CD4-positive, alpha-beta T cell (primary cell): ENCODE measurements at regions not wholly inside any gene's neighbourhood (a gene's known extent, or its start where the extent isn't known, plus 50 kb on each side); places are given as distances from the start of the nearest gene placed in this dataset.

Source experiments
- ATAC-seq: fragments of 200-7000 bp; cut with Tn5 transposase; one replicate; pipeline ENCODE4 v1.10.0; 2022; ENCODE audit warnings: mild to moderate bottlenecking; ENCODE audit not compliant: poor library complexity
- CTCF ChIA-PET: fragments of 350-600 bp; sonication (Branson Sonifier 250); formaldehyde crosslinking; loops from one replicate; lab custom pipeline; 2021; ENCODE audit warnings: antibody characterized with exemption, inconsistent platforms; lab: Charles Lee
- POLR2A ChIA-PET: fragments of 350-600 bp; sonication (Branson Sonifier 250); formaldehyde crosslinking; loops from one replicate; lab custom pipeline; 2021; ENCODE audit warnings: antibody characterized with exemption, inconsistent platforms; lab: Charles Lee
- DNase-seq, 14 experiments: peaks; one replicate each; pipeline ENCODE4 v3.0.0-alpha.2; 2013 to 2020; ENCODE audit warnings: mixed read lengths in 2 of 14
- H3K27ac ChIP-seq, 2 donors: one replicate each; pipeline versions ENCODE4 v1.5.1 to v1.7.0; 2013; ENCODE audit warnings: low read length in 2 of 2, low read depth in 1 of 2, mild to moderate bottlenecking in 1 of 2
- H3K27me3 ChIP-seq, 2 experiments: 1 replicate in 1 of 2; 2 replicates in 1 of 2; pipeline versions ENCODE4 v1.6.1 to v1.7.0; 2013; ENCODE audit warnings: low read length in 2 of 2, control low read depth in 1 of 2, mild to moderate bottlenecking in 1 of 2, moderate library complexity in 1 of 2; ENCODE audit not compliant: insufficient read depth in 2 of 2, control insufficient read depth in 1 of 2
- H3K36me3 ChIP-seq: one replicate; pipeline ENCODE4 v1.6.1; 2013; ENCODE audit warnings: low read length, control low read depth; ENCODE audit not compliant: insufficient read depth
- H3K4me1 ChIP-seq: one replicate; pipeline ENCODE4 v1.6.1; 2013; ENCODE audit warnings: low read length, control low read depth; ENCODE audit not compliant: insufficient read depth
- H3K4me3 ChIP-seq: one replicate; pipeline ENCODE4 v1.5.1; 2013; ENCODE audit warnings: mild to moderate bottlenecking, low read length, moderate library complexity
- H3K9me3 ChIP-seq, 2 experiments: 1 replicate in 1 of 2; 2 replicates in 1 of 2; pipeline versions ENCODE4 v1.6.1 to v1.7.0; 2013; ENCODE audit warnings: low read length in 2 of 2, mild to moderate bottlenecking in 2 of 2, control low read depth in 1 of 2, moderate library complexity in 1 of 2; ENCODE audit not compliant: control insufficient read depth in 1 of 2, insufficient read depth in 1 of 2
- H3K27ac Mint-ChIP-seq: one replicate; pipeline ENCODE4 v1.8.0; 2020; ENCODE audit warnings: mixed read lengths
- H3K27me3 Mint-ChIP-seq: one replicate; pipeline ENCODE4 v1.8.0; 2021; ENCODE audit warnings: mixed read lengths
- H3K36me3 Mint-ChIP-seq: one replicate; pipeline ENCODE4 v1.8.0; 2021; ENCODE audit warnings: low read depth, mixed read lengths
- H3K4me1 Mint-ChIP-seq: one replicate; pipeline ENCODE4 v1.8.0; 2021; ENCODE audit warnings: low read depth, mixed read lengths
- H3K4me3 Mint-ChIP-seq: one replicate; pipeline ENCODE4 v1.8.0; 2020; ENCODE audit warnings: mild to moderate bottlenecking, mixed read lengths
- H3K9me3 Mint-ChIP-seq: one replicate; pipeline ENCODE4 v1.8.0; 2020; ENCODE audit warnings: mixed read lengths
- intact Hi-C, 2 experiments: fragments of 100-400 bp; cut with DNase I in 1 of 2; cut with micrococcal nuclease in 1 of 2; formaldehyde crosslinking; loops; one replicate each; pipeline versions ENCODE4 v1.15.1 to v1.9.0; 2023 to 2025; cut with DNase I, micrococcal nuclease
- TF ChIP-seq, protein P1 (sequence below): fragments of 200-600 bp; IDR thresholded peaks from one replicate; pipeline ENCODE4 v1.8.0; 2022; ENCODE audit warnings: antibody characterized with exemption, mild to moderate bottlenecking

DNA sequence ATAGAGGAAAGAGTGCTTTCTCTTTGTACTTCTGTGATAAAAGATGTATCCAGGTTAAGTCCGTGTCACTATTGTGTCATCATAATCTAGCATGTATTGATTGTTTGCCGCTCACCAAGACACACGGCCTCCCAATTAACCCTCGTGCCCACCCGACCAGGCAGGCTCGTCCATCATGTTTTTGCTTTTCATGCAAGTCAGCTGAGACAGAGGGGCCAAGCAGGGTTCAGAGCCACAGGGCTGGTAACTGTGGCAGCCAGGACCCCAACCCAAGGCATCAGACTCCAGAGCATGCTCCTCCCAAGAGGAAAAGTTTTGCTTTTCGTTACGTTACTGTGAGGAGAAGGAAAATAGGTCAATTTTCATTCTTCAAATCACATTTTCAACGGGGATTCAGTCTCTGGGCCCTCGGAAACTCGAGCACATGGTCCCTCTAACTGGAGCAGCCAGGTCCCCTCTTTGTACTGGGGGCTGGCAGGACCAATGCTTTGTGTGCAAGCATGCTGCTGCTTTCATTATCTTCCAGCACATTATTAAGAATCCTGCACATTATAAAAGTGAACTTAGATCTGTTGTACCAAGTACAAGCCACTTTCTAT is 161.1 kb upstream of the TOPAZ1 start:
- intact Hi-C loops: no loop called here
- H3K4me3 ChIP-seq: no peak overlapping the region
- TF ChIP-seq, protein P1, sequence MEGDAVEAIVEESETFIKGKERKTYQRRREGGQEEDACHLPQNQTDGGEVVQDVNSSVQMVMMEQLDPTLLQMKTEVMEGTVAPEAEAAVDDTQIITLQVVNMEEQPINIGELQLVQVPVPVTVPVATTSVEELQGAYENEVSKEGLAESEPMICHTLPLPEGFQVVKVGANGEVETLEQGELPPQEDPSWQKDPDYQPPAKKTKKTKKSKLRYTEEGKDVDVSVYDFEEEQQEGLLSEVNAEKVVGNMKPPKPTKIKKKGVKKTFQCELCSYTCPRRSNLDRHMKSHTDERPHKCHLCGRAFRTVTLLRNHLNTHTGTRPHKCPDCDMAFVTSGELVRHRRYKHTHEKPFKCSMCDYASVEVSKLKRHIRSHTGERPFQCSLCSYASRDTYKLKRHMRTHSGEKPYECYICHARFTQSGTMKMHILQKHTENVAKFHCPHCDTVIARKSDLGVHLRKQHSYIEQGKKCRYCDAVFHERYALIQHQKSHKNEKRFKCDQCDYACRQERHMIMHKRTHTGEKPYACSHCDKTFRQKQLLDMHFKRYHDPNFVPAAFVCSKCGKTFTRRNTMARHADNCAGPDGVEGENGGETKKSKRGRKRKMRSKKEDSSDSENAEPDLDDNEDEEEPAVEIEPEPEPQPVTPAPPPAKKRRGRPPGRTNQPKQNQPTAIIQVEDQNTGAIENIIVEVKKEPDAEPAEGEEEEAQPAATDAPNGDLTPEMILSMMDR: no peak
- no peaks in the 10 kb centered on the region for H3K4me1 ChIP-seq
- H3K27me3 ChIP-seq: no peaks in the 10 kb centered on the region
- Mint-ChIP-seq H3K27ac (no peak overlapping the region), H3K27me3 (no peaks in the 10 kb centered on the region), H3K36me3 (no peaks in the 10 kb centered on the region), H3K4me3 (no peak overlapping the region), H3K9me3 (no peaks in the 10 kb centered on the region), H3K4me1 (no peaks in the 10 kb centered on the region)
- H3K27ac ChIP-seq: no peak overlapping the region
- POLR2A ChIA-PET: interaction anchor here (0.6 kb wide), 1 partner anchor 248 kb away, joined by 3 read pairs; no protein-coding TSS in a partner anchor
- ATAC-seq (no peak), DNase-seq (no peak)
- CTCF ChIA-PET: no interaction called here
- H3K9me3 ChIP-seq: no peaks in the 10 kb centered on the region
- no peaks in the 10 kb centered on the region for H3K36me3 ChIP-seq

DNA sequence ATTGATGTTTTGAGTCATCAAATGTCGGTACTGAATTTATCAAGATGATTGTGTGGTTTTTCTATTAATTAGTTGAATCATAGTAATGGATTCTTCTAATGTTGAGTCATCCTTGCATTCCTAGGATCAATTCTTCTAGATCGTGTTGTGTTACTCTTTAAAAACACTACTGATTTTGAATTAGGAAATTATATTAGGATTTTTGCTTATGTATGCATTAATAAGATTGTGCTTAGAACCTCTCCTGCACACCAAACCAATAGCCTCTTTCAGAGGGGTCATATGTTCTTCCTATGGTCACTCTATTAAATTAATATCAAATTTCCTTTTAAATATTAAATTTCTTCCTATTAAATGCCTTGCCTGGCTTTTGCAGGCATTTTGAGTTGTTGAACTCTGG is 151.7 kb upstream of the TOPAZ1 start:
- Mint-ChIP-seq H3K4me3 (no peak overlapping the region), H3K27me3 (peaks cover 30% of the 10 kb centered on the region), H3K9me3 (no peaks in the 10 kb centered on the region), H3K36me3 (no peaks in the 10 kb centered on the region), H3K4me1 (no peaks in the 10 kb centered on the region), H3K27ac (no peak overlapping the region)
- ATAC-seq (no peak), DNase-seq (no peak)
- Histone ChIP-seq H3K4me3 (no peak overlapping the region), H3K9me3 (no peaks in the 10 kb centered on the region), H3K4me1 (no peaks in the 10 kb centered on the region), H3K27me3 (peaks cover 0 to 4% of the 10 kb centered on the region in 2 experiments), H3K27ac (no peak overlapping the region), H3K36me3 (no peaks in the 10 kb centered on the region)
- POLR2A ChIA-PET: no interaction called here
- TF ChIP-seq, protein P1: no peak
- CTCF ChIA-PET: no interaction called here
- intact Hi-C loops: no loop called here

DNA sequence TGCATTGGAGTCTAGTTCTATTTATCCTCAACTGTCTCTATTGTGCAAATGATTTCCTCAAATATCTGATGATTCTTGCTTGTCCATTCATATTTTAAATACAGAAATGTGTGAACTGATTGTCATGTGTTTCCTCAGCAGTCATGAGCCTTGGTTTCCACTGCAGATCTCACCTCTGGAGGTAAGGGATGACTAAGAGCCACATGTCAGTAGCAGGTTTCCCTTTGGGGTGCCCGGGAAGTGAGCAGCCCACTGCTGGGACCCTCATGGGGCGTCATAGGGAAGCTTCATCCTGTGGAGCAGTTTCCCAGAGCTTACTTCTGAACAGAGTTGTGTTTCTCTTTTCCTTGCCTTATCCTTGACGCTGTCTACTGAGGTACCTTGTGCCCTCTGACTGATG is 149.2 kb upstream of the TOPAZ1 start:
- ChIA-PET POLR2A (no interaction called here), CTCF (no interaction called here)
- no peak overlapping the region for H3K4me3 Mint-ChIP-seq
- no peak overlapping the region for H3K27ac ChIP-seq
- intact Hi-C loops: no loop called here
- no peak for ATAC-seq
- H3K4me1 Mint-ChIP-seq: no peaks in the 10 kb centered on the region
- no peaks in the 10 kb centered on the region for H3K9me3 ChIP-seq
- no peaks in the 10 kb centered on the region for H3K36me3 Mint-ChIP-seq
- H3K27me3 ChIP-seq: peaks cover 0 to 4% of the 10 kb centered on the region in 2 experiments
- no peak overlapping the region for H3K27ac Mint-ChIP-seq
- TF ChIP-seq, protein P1: no peak
- no peaks in the 10 kb centered on the region for H3K36me3 ChIP-seq
- no peaks in the 10 kb centered on the region for H3K9me3 Mint-ChIP-seq
- no peak for DNase-seq
- H3K4me1 ChIP-seq: no peaks in the 10 kb centered on the region
- no peak overlapping the region for H3K4me3 ChIP-seq
- H3K27me3 Mint-ChIP-seq: peaks cover 47% of the 10 kb centered on the region
